PC-3 (cell line): ENCODE measurements at regions not wholly inside any gene's neighbourhood (a gene's known extent, or its start where the extent isn't known, plus 50 kb on each side); places are given as distances from the start of the nearest gene placed in this dataset.

Experiments
- CTCF ChIP-seq: fragments of 300-600 bp; sonication (generic); conservative IDR thresholded peaks from 2 replicates; pipeline ENCODE4 v1.5.1; 2017; ENCODE audit warnings: antibody characterized with exemption, low read depth, mild to moderate bottlenecking, low read length
- EZH2 ChIP-seq: fragments of 300-600 bp; sonication (generic); IDR thresholded peaks from one replicate; pipeline ENCODE4 v1.6.1; 2017; ENCODE audit warnings: antibody characterized with exemption, mild to moderate bottlenecking, low read length; ENCODE audit not compliant: unreplicated experiment

- TF ChIP-seq CTCF (no peak), EZH2 (no peak)
These were observed 64.0 kb upstream of the TARDBP start for GRCh38 chr1:10948463-10948775.
